ENCODE measurements at regions not wholly inside any gene's neighbourhood (a gene's known extent, or its start where the extent isn't known, plus 50 kb on each side); places are given as distances from the start of the nearest gene placed in this dataset. TPM values are rescaled to one million over a fixed set of nuclear protein-coding genes. Genes with fewer than 3 reads are reported as not detected.

Small RNA genes lying in the stretch of these regions (small RNA-seq; reads per million reads assigned to genes)
- gene HMGB1P22 (not detected), gene RN7SKP117 (not detected)
